ENCODE measurements at regions not wholly inside any gene's neighbourhood (a gene's known extent, or its start where the extent isn't known, plus 50 kb on each side); places are given as distances from the start of the nearest gene placed in this dataset.

DNA sequence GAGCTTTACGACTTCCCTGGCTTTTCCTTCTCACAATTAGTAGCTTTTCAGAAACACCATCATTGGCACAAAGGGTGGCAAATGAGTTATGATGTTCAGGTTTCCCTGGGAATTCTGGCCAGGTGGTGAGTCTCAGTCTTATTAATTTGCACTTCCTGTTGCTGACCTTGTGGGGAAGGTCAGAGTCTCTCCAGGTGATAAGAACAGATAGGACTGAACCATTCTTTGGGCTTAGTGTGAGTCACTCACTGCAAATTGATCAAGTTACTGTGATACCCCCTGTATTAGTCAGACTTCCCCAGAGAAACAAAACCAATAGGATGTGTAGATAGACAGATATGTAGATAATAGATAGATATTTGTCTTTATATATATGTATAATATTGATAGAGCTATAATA is 53.8 kb upstream of the RANBP3L start:
- no peak for DNase-seq

DNA sequence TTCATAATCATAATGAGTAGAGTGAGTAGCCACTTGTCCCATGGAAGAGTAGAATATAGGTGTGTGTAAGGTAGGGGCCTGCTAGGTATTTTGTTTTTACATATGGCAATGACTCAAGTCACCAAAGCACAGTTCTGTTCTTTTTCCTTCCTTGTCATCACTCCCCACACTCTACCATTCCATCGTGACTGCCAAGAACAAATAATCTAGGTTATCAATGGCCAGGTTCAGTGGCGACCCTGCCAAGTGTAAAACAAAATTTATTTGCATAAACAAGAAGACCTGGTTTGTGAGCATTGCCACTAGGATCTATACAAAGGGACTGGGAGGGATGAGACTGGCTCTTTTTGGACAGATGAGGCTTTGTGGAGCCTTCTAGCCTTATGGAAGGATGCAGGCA is 55.2 kb upstream of the RANBP3L start:
- no peak for DNase-seq

- no peak for DNase-seq
Observed at GRCh38 chr5:36357391-36357975, 55.8 kb upstream of the RANBP3L start.

DNA sequence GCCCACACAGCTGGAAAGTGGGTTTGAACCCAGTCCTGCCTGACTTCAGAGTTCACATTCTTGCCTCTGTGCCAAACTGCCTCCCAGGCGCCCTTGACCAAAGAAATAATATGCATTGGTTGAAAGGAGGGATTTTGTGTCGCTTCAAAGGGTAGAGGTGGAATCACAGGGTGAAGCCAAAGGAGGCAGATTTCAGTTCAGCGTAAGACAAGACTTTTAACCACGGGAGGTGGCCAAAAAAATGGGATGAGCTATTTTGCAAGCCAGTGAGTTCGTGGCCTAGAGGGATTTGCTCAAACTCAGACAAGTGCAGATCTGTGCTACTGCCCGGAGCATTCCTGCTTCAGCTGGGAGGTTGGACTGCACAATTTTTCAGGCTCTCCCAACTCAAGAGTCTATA is 57.6 kb upstream of the RANBP3L start:
- DNase-seq = no peak

- DNase-seq = no peak
Observed at GRCh38 chr5:36360307-36360706, 58.6 kb upstream of the RANBP3L start.

DNA sequence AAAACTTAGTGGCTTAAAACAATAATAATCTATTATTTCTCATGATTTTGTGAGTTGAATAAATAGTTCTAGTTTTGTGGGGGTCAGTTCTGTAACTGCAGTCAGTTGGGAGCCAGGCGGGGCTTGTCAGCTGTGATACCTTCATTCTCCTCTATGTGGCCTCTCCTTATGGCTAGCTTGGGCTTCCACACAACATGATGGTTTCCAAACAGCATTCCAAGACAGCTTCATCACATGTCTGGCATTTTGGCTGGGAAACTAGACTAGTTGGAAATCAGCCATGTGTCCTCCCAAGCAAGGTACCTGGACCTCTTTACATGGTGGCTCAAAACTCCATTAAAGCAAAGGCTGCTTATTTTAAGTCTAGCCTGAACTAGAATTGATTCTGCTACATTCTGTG is 61.4 kb upstream of the RANBP3L start:
- DNase-seq = no peak

DNA sequence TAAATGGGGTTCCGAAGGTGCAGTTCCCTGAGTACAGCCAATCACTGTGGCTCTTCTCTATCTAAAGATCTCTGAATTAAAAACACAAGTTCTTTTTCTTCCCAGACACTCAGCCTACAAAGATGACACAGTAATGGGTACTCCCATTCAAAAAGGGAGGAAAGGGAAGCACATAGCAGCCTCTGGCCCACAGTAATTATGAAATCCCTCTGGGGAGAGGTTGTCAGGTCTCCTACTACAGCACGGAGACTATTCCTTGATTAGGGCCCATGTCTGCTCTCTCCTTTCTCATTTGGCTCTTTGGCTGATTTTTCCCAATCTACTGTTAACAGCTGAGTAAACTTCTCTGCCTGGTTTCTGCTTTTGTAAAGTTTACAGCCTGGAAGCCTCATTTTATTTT is 62.0 kb upstream of the RANBP3L start:
- no peak for DNase-seq

DNA sequence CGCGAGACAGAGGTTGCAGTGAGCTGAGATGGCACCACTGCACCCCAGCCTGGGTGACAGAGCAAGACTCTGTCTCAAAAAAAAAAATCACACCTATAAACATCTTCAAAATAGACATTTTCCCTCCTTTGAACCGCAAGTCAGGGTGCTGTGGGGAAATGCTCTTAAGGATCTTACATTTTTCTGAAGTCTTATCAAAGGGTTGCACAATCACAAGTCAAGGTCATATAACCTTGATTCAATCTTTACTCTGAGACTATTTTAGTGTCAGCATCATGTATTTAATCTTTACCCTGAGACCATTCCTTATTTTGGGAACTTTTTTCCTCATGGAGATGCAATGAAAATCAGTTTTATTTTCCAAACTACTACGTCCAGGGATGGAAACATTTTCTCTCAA is 62.8 kb upstream of the RANBP3L start:
- DNase-seq = no peak

DNA sequence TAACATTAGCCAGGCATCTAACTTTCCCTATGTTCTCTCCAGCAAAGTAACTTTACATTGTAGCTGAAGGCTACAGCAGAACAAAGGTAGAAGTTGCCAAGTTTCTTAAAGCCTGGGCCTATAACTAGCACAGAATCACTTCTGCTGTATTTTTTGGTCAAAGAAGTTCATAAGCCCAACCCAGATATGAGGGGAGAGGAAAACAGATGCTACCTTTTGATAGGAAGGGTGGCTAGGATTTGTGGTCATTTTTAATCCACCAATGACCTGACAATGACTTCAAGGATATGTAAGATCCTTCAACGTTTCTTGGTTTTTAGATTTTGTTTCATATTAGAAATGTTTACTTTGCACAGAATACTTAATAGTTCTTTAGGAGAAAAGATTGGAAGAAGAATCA is 64.2 kb upstream of the RANBP3L start:
- DNase-seq = no peak

DNA sequence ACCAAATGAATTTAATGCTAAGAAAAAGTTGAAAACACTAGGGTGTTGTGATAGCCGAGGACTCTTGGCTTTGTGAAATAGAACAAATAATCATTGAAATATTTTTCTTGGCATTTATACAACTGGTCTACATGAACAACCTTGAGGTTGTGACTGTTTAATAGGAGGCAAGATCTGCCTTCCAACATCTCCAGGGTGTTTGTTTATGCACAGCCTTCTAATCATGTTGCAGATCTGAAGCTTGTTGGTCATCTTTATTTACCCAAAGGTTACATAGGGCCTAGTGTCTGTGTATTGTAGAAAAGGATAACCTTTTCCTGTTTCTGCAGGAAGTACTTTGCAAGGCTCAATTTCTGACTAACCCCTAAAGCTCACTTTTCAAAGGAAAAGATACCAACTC is 65.2 kb upstream of the RANBP3L start:
- no peak for DNase-seq

DNA sequence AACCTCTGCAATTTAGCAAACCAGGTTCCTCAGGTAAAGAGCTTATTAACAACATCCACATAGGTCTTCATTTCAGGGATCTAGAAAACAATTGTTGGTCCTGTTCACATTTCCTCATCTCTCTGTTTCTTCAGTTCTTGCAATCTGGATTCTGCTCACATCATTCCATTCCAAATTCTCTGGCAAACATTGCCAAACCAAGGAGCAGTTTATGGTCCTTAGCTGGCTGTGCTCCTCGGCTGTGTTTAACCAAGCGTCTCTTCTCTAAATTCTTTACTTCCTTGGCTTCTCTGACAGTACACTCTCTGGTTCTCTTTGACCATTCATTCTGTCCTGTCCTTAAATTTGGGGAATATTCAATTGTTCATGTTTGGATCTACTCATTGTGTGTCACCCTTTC is 65.8 kb upstream of the RANBP3L start:
- DNase-seq = no peak

DNA sequence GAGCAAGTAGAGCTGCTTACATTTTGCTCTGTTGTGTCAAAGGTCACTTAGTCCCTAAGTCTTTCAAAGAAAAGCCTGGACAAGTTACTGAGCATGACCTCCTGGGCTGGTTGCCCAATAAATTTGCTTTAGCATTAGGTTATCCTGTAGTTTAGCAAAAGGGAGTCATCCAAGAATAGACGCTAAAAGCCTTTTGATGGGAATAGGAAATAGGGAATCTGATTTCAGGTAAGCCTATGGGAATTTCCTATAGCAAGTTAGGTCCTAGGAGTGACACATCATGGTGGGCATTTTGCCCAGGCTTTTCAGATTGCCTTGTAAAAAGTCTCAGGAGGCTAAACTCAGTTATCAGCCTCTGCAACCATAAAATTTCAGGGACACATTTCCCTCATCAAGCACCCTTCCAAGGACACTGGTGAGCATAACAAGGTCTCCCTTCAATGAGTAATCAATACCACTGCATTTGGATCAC is 67.6 kb upstream of the RANBP3L start:
- no peak for DNase-seq

DNA sequence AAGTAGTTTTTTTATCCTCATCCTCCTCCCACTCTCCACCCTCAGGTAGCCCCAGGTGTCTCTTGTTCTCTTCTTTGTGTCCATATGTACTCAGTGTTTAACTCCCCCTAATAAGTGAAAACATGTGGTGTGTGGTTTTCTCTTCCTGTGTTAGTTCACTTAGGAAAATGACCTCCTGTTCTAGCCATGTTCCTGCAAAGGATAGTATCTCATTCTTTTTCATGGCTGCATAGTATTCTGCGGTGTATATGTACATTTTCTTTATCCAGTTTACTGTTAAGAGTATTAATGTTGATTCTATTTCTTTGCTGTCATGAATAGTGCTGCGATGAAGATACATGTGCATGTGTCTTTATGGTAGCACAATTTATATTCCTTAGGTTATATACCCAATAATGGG is 68.4 kb upstream of the RANBP3L start:
- DNase-seq = no peak

DNA sequence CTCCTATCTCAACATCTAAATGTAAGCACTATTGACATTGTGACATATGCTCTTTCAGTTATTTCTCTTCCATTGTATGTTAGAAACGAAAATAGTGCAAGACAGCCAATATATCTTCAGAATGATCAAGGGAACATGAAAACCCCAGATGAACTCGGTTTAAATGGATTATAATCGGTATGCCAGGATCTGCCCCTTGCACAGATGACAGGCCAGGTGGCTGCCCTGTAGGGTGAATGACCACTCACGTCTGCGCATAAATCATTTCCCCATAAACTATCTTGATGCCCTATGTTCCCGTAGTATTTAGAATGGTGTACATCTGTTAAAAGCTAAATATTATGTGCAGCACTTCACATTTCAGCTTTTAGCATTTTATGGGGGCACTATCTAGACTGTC is 69.7 kb upstream of the RANBP3L start:
- no peak for DNase-seq

DNA sequence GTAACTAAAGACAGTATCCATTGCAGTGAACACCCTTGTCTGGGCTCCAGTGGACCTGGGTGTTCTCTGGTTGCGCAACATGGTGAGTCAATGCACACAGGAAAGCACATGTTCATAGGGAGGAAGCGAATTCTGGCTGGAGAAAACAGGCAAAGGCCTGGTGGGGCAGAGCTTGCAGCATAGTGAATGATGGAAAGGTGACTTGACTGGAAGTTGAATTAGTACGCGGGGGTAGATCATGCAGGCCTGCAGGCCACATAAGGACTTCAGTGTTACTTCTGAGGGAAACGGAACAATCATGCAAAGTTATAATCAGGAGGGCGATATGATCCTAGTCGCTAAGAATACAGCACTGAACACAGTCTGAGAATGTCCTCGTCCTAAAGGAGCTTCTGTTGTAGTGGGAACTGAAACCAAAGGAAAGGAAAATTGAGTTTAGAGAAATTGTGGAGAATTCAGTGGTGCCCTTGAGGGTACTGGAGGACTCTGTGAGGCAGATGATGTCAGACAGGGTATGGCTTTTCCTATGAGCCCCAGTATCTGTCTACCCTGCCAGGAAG is 71.9 kb upstream of the RANBP3L start:
- no peak for DNase-seq

- DNase-seq = no peak
Observed at GRCh38 chr5:36374266-36374862, 72.7 kb upstream of the RANBP3L start.

GRCh38 chr5:36377192-36377591 is 75.5 kb upstream of the RANBP3L start:
- DNase-seq = no peak

DNA sequence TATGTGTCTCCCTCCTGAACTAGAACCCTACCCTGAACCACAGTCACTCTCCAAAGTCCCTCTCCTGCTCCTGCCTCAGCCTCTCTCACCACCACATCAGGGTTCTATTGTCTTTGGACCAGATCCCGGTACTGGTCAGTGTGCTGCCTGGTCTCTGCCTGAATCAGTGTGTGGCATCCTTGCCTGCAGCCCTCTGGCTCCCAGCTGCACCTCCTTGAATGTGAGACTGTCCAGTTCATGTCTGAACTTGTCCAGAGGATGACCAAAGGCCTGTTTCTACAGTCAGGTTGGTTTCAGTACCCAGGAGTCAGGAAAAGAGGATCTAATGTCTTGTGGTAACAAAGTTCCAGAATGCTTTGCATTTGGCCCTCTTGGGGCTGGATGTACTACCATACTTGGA is 76.8 kb upstream of the RANBP3L start:
- DNase-seq = no peak

DNA sequence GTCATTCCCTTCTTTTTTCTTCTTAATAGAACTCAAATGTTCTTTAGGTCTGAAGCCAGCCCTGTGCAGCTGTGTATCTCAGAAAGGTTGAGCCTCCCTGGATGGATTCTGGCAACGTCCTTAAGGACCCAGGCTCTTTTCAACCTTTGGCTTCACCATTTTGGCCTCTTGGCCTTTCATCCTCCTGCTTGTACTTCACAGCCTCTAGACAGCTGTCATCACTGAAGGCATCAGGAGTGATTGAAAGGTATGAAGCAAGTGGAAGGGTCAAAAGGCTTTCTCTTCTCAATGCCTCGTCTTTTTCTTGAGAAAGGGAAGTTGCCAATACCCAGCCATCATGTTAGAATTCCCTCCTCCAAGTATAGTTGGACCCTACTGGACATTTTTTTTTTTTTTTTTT is 81.2 kb upstream of the RANBP3L start:
- DNase-seq = no peak

GRCh38 chr5:36383942-36384341 is 82.2 kb upstream of the RANBP3L start:
- DNase-seq = no peak

DNA sequence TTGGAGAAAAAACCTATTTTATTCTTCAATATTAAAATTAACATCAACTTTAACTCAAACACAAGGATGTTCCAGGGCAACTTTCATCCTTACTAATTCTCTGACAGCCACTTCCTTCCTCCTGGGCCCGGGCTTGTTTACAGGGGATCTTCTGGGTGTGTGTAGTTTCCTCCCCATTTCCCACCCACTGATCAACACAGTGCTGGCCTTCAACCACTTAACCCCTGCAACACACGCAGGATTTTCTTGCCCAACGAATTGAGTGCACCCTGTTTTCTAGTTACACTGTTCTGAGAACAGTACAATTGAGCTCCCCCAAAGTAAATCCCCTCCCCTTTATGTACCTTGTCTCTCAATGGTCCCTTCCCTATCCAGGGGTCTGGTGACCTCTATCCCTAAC is 83.1 kb upstream of the RANBP3L start:
- DNase-seq = no peak

DNA sequence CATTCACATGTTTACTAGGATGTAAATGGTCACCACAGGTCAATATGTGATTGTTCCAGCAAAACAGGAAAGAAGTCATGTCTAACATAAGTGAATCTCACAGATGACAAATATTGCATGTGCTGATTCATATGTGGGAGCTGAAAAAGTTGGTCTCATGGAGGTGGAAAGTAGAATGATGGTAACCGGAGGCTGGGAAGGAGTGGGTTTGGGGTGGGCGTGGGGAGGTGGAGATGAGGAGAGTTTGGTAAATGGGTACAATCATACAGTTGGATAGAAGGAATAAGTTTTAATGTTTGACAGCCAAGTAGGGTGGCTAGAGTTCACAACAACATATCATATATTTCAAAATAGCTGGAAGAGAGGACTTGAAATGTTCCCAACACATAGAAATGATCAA is 83.8 kb upstream of the RANBP3L start:
- DNase-seq = no peak

DNA sequence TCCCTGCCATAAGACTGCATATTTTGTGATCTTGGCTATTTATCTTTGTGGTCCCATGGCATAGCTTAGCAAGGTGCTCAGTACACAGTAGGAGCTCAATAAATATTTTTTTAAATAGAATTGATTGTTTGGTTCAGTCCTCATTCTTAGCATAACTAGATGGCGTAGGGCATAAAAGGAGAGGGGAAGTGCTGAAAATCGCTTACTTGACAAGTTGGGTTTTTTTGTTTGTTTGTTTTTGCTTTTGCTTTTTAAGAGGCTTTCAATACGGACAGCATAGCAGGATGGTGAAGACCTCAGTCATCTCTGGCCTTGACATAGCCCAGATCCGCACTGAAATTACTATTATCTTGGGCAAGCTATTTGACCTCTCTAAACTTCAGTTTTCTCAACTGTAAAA is 86.6 kb upstream of the RANBP3L start:
- DNase-seq = no peak

- no peak for DNase-seq
Observed at GRCh38 chr5:36389245-36389644, 87.5 kb upstream of the RANBP3L start.

- no peak for DNase-seq
Observed at GRCh38 chr5:36390640-36391039, 88.9 kb upstream of the RANBP3L start.

All from activated T-cell treated with anti-CD3 and anti-CD28 coated beads, Interleukin-2, amount 50 U/mL, for 48 hours (primary cell).